GM23338 (cell line): ENCODE measurements at regions not wholly inside any gene's neighbourhood (a gene's known extent, or its start where the extent isn't known, plus 50 kb on each side); places are given as distances from the start of the nearest gene placed in this dataset.
"Not testable (repeated sequence)": the region's sequence is repeated elsewhere in the genome, so short reads cannot be mapped to it uniquely, and the experiment has no call there.

Experiments used
- ATAC-seq: fragments of 200-7000 bp; cut with Tn5 transposase; 3 replicates; pipeline ENCODE4 v1.9.1; 2020
- DNase-seq: peaks from one replicate; pipeline ENCODE4 v3.0.0-alpha.2; 2015; ENCODE audit warnings: low spot score
- H2AFZ ChIP-seq: fragments of 200-600 bp; sonication (generic); 2 replicates; pipeline ENCODE4 v1.8.0; 2016; ENCODE audit warnings: antibody characterized with exemption, mild to moderate bottlenecking, moderate library complexity
- H3F3A ChIP-seq: fragments of 200-600 bp; sonication (generic); replicated peaks from 2 replicates; pipeline ENCODE4 v1.8.0; 2017; ENCODE audit warnings: antibody characterized with exemption, mixed run types, low read depth
- H3K27ac ChIP-seq: fragments of 200-600 bp; sonication (generic); 2 replicates; pipeline ENCODE4 v1.6.1; 2016; ENCODE audit warnings: low read depth
- H3K27me3 ChIP-seq: fragments of 200-600 bp; sonication (generic); 2 replicates; pipeline ENCODE4 v1.8.0; 2016; ENCODE audit warnings: mild to moderate bottlenecking, mixed run types, moderate library complexity; ENCODE audit not compliant: insufficient read depth
- H3K36me3 ChIP-seq: fragments of 200-600 bp; sonication (generic); 2 replicates; pipeline ENCODE4 v1.8.0; 2016; ENCODE audit warnings: mild to moderate bottlenecking; ENCODE audit not compliant: insufficient read depth
- H3K4me1 ChIP-seq: fragments of 200-600 bp; sonication (generic); 2 replicates; pipeline ENCODE4 v1.8.0; 2016; ENCODE audit warnings: mild to moderate bottlenecking, moderate library complexity; ENCODE audit not compliant: insufficient read depth
- H3K4me2 ChIP-seq: fragments of 200-600 bp; sonication (generic); 2 replicates; pipeline ENCODE4 v1.7.1; 2017; ENCODE audit warnings: mixed run types
- H3K4me3 ChIP-seq: fragments of 200-600 bp; sonication (generic); 2 replicates; pipeline ENCODE4 v1.6.1; 2016; ENCODE audit warnings: mixed run types
- H3K79me2 ChIP-seq: fragments of 200-600 bp; sonication (generic); replicated peaks from 2 replicates; pipeline ENCODE4 v1.8.0; 2017; ENCODE audit warnings: mild to moderate bottlenecking; ENCODE audit not compliant: insufficient read depth
- H3K9me2 ChIP-seq: fragments of 200-600 bp; sonication (generic); 2 replicates; pipeline ENCODE4 v1.8.0; 2017; ENCODE audit not compliant: insufficient read depth
- H4K20me1 ChIP-seq: fragments of 200-600 bp; sonication (generic); replicated peaks from 2 replicates; pipeline ENCODE4 v1.8.0; 2017; ENCODE audit warnings: mild to moderate bottlenecking; ENCODE audit not compliant: insufficient read depth
- H3K27ac Mint-ChIP-seq: 2 replicates; pipeline ENCODE4 v1.8.0; 2020; ENCODE audit warnings: inconsistent platforms, mild to moderate bottlenecking, moderate library complexity, mixed read lengths
- H3K27me3 Mint-ChIP-seq: 3 replicates; pipeline ENCODE4 v1.8.0; 2022; ENCODE audit warnings: low read depth, mild to moderate bottlenecking, moderate library complexity, mixed read lengths, inconsistent platforms; ENCODE audit not compliant: insufficient read depth, poor library complexity
- H3K36me3 Mint-ChIP-seq: 3 replicates; pipeline ENCODE4 v1.8.0; 2021; ENCODE audit warnings: low read depth, mild to moderate bottlenecking, inconsistent platforms, moderate library complexity, mixed read lengths
- H3K4me1 Mint-ChIP-seq: 3 replicates; pipeline ENCODE4 v1.8.0; 2020; ENCODE audit warnings: mild to moderate bottlenecking, inconsistent platforms, mixed read lengths
- H3K4me3 Mint-ChIP-seq: 3 replicates; pipeline ENCODE4 v1.8.0; 2021; ENCODE audit warnings: moderate library complexity, mild to moderate bottlenecking, inconsistent platforms, mixed read lengths
- H3K9me3 Mint-ChIP-seq: 3 replicates; pipeline ENCODE4 v1.8.0; 2020; ENCODE audit warnings: moderate library complexity, mild to moderate bottlenecking, inconsistent platforms, mixed read lengths

DNA sequence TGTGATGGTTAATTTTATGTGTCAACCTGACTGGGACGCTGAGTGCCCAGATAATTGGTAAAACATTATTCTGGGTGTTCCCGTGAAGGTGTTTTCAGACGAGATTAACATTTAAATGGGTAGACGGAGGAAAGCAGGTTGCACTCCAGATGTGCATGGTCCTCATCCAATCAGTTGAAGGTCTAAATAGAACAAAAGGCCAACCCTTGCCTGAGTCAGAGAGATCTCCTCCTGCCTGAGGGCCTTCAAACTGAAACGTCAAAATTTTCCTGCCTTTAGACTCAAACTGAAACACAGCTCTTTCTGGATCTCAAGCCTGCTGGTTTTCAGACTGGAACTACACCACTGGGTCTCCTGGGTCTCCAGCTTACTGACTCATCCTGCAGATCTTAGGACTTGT is 73.5 kb downstream of the NPIPA8 start:
- H3K27ac ChIP-seq, H3K4me3 ChIP-seq, H3F3A ChIP-seq, H3K4me1 Mint-ChIP-seq, H3K27me3 ChIP-seq, H2AFZ ChIP-seq, H3K36me3 Mint-ChIP-seq, H3K36me3 ChIP-seq, H3K9me2 ChIP-seq, H3K4me2 ChIP-seq, H4K20me1 ChIP-seq, H3K4me3 Mint-ChIP-seq, H3K4me1 ChIP-seq, ATAC-seq, H3K79me2 ChIP-seq, H3K27ac Mint-ChIP-seq, H3K27me3 Mint-ChIP-seq, DNase-seq, H3K9me3 Mint-ChIP-seq: not testable (repeated sequence)

DNA sequence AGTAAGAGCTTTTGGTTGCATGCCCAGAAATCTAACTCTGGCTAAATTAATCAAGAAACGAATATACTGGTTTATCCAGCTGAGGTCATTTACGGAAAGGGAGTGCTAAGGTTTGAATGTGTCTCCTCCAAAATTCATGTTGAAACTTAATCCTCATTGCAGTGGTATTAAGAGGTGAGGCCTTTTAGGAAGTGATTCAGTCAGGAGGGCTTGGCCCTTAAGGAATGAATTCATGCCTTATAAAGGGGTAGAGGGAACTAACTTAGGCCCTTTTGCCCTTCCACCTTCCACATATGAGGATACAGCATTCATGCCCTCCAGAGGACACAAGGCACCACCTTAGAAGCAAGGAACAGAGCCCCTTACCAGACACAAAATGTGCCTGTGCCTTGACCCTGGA is 74.7 kb downstream of the NPIPA8 start:
- not testable (repeated sequence) for H3K27ac Mint-ChIP-seq, H3K9me3 Mint-ChIP-seq, ATAC-seq, H3K27me3 Mint-ChIP-seq, H3K36me3 ChIP-seq, H3K27me3 ChIP-seq, H3K79me2 ChIP-seq, H3K4me2 ChIP-seq, H3K27ac ChIP-seq, H3K4me1 Mint-ChIP-seq, H3K9me2 ChIP-seq, H3F3A ChIP-seq, H2AFZ ChIP-seq, H3K36me3 Mint-ChIP-seq, DNase-seq, H3K4me3 Mint-ChIP-seq, H3K4me3 ChIP-seq, H3K4me1 ChIP-seq, H4K20me1 ChIP-seq

DNA sequence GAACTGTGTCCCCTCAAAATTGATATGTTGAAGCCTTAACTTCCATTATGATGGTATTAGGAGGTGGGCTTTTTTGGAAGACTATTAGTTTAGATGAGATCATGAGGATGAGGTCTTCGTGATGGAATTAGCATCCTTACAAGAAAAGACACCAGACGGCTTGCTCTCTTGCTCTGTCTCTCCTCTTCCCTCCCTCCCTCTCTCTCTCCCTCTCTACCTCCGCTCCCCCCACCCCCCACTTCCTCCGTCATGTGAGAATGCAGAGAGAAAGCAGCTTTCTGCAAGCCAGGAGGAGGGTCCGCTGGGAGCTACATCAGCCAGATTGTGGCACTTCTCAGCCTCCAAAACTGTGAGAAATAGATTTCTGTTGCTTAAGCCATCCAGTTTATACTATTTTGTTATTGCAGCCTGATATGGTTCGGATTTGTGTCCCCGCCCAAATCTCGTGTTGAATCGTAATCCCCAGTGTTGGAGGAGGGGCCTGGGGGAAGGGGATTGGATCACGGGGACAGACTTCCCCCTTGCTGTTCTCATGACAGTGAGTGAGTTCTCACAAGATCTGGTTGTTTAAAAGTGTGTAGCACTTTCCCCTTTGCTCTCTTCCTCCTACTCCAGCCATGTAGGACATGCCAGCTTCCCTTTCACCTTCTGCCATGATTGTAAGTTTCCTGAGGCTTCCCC is 76.9 kb downstream of the NPIPA8 start:
- H3K9me3 Mint-ChIP-seq, H3K79me2 ChIP-seq, H2AFZ ChIP-seq, H4K20me1 ChIP-seq, H3K4me1 ChIP-seq, H3K27ac Mint-ChIP-seq, DNase-seq, H3K4me3 ChIP-seq, H3K9me2 ChIP-seq, H3F3A ChIP-seq, H3K4me1 Mint-ChIP-seq, H3K27me3 Mint-ChIP-seq, H3K27ac ChIP-seq, H3K36me3 Mint-ChIP-seq, H3K27me3 ChIP-seq, H3K36me3 ChIP-seq: not testable (repeated sequence)
- 0 out of 3 replicates have a peak overlapping the region, but pooled peaks have one; percentile 50 for H3K4me3 Mint-ChIP-seq
- H3K4me2 ChIP-seq = peak overlapping the region; percentile 51; the same call in 1 of the 2 replicates
- ATAC-seq = peak; percentile 96

DNA sequence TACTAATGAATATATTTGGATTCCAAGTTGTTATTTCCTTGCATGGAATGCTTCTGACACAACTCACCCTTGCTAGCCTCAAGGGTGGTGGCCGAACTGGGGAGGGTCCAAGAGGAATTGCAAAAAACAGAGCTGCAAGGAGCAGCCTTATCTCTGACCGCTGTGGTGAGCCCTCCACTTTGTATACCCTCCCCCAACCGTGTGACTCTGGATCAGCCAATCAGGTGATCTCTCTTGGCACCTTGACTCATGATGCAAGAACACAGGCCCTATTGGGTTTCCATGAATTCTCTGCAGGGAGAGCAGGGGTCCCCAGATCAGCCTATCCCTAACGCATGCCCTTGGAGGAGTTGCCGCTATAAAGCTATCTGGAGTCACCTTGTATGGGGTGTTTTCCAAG is 83.6 kb downstream of the NPIPA8 start:
- not testable (repeated sequence) for ATAC-seq, H3F3A ChIP-seq, H3K4me3 Mint-ChIP-seq, H3K4me2 ChIP-seq, H3K36me3 Mint-ChIP-seq, H4K20me1 ChIP-seq, H3K4me3 ChIP-seq, H3K36me3 ChIP-seq, H3K27ac ChIP-seq, DNase-seq, H3K27me3 ChIP-seq, H3K4me1 ChIP-seq, H3K27me3 Mint-ChIP-seq, H3K9me2 ChIP-seq, H2AFZ ChIP-seq, H3K79me2 ChIP-seq, H3K4me1 Mint-ChIP-seq, H3K9me3 Mint-ChIP-seq, H3K27ac Mint-ChIP-seq

DNA sequence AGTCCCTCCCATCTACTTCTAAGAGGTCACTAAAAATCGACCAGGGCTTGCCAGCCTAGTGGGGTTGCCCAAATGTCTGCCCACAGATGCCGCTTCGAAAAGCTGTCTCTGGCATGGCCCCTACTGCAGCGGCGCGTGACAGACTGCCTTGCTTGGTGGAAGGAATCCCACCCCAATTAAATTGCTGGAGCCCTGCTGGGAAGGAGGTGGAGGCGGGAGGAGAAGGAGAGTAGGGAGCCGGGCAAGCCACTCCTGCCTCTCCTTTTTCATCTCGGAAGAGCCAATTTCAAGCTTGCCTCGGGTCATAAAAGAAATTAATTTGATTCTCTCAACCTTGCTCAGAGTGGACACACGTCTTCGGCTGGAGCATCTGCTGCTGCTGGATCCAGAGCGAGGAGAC is 106.0 kb downstream of the NPIPA8 start:
- H3K4me2 ChIP-seq, H3K4me3 ChIP-seq, H3K9me2 ChIP-seq, H3K27ac Mint-ChIP-seq, H2AFZ ChIP-seq, H4K20me1 ChIP-seq, H3K27me3 Mint-ChIP-seq, H3K27me3 ChIP-seq, H3K4me1 ChIP-seq, H3K27ac ChIP-seq, H3F3A ChIP-seq, H3K36me3 ChIP-seq, H3K79me2 ChIP-seq, DNase-seq, H3K36me3 Mint-ChIP-seq, H3K9me3 Mint-ChIP-seq, H3K4me3 Mint-ChIP-seq, H3K4me1 Mint-ChIP-seq: not testable (repeated sequence)
- peak; percentile 54 for ATAC-seq

DNA sequence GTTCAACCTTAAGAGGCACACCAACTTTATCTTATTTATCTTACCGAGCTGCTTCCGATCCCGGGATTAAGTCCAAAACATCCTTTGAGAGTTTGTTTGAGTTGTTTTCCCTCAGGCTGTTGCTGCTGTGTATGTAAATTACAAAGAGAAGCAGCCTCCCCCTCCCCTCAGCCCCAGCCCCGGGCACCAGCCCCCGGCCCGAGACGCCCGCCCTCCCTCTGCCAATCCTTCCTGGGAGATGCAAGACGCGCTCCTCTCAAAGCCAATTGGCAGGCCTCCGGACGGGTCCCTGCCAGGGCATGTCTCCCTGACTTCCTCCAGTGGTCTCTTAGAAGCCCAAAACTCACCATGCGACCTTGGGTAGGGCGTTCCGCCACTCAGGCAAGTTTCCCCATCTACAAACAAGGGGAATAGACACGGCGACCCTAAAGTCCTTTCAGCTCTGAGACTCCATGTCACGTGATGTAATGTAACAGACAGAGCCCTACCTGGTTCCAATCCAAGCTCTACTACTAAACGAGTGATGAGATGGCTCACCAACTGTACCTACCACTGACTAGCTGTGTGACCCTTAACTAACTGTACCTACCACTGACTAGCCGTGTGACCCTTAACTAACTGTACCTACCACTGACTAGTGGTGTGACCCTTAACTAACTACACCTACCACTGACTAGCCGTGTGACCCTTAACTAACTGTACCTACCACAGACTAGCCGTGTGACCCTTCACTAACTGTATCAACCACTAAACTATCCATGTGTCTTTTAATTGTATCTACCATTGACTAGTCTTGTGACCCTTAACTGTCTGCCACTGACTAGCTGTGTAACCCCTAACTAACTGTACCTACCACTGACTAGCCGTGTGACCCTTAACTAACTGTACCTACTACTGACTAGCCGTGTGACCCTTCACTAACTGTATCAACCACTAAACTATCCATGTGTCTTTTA is 114.2 kb downstream of the NPIPA8 start:
- not testable (repeated sequence) for H3K36me3 ChIP-seq, H3K4me3 Mint-ChIP-seq, H2AFZ ChIP-seq, H3K36me3 Mint-ChIP-seq, H3K27me3 ChIP-seq, H3K4me1 ChIP-seq, H3K4me1 Mint-ChIP-seq, H3K9me3 Mint-ChIP-seq, H3K27ac ChIP-seq, DNase-seq, H3K9me2 ChIP-seq, H3K27me3 Mint-ChIP-seq, H3K4me2 ChIP-seq, H3K79me2 ChIP-seq, H4K20me1 ChIP-seq, H3K27ac Mint-ChIP-seq, H3F3A ChIP-seq, H3K4me3 ChIP-seq
- peak; percentile 52 for ATAC-seq
